ENCODE measurements at regions not wholly inside any gene's neighbourhood (a gene's known extent, or its start where the extent isn't known, plus 50 kb on each side); places are given as distances from the start of the nearest gene placed in this dataset.

DNA sequence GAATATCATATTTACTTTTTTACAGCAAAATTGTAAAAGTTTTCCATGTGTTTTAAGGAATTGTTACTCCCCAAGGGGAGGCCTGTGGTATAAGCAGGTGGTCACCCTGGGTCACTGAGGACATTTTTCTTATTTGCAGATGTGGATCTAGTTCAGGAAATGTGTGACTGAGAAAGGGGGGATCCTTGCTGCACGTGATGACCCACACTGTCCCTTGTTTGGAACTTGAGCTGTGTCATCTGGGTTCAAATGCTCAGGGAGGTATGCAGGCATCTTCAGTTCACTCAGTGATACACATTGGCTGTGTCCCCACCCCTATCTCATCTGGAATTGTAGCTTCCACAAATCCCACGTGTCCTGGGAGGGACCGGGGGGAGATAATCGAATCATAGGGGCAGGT lies 431.9 kb upstream of the CDH4 start:
- no peak for DNase-seq (ENCODE audit: low read depth)
- TF ChIP-seq, protein P1, sequence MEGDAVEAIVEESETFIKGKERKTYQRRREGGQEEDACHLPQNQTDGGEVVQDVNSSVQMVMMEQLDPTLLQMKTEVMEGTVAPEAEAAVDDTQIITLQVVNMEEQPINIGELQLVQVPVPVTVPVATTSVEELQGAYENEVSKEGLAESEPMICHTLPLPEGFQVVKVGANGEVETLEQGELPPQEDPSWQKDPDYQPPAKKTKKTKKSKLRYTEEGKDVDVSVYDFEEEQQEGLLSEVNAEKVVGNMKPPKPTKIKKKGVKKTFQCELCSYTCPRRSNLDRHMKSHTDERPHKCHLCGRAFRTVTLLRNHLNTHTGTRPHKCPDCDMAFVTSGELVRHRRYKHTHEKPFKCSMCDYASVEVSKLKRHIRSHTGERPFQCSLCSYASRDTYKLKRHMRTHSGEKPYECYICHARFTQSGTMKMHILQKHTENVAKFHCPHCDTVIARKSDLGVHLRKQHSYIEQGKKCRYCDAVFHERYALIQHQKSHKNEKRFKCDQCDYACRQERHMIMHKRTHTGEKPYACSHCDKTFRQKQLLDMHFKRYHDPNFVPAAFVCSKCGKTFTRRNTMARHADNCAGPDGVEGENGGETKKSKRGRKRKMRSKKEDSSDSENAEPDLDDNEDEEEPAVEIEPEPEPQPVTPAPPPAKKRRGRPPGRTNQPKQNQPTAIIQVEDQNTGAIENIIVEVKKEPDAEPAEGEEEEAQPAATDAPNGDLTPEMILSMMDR (IDR thresholded peaks at IDR 0.05; ENCODE audit: control insufficient read depth, extremely low read depth, insufficient read depth): no peak
- H3K4me3 ChIP-seq (ENCODE audit: low read depth, low read length): no peak overlapping the region

DNA sequence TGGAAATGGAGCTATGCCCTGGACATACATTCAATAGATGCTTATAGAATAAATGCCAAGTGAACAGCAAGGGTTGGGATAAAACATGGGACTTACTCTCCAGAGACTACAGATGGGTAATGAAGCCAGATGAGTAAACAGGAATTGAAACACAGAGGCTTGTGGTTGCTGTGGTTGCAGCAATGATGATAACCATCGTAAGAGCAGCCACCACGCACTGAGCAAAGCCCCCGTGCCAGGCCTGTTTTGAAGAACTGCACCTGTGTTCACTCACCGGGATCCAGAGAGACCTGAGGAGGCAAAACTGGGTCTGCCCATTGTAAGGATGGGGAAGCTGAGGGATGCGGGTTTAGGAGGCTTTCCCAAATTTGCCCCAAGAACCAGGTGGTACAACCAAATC lies 431.1 kb upstream of the CDH4 start:
- TF ChIP-seq, protein P1 (IDR thresholded peaks at IDR 0.05; ENCODE audit: control insufficient read depth, extremely low read depth, insufficient read depth): no peak
- no peak overlapping the region for H3K4me3 ChIP-seq (ENCODE audit: low read depth, low read length)
- no peak for DNase-seq (ENCODE audit: low read depth)

DNA sequence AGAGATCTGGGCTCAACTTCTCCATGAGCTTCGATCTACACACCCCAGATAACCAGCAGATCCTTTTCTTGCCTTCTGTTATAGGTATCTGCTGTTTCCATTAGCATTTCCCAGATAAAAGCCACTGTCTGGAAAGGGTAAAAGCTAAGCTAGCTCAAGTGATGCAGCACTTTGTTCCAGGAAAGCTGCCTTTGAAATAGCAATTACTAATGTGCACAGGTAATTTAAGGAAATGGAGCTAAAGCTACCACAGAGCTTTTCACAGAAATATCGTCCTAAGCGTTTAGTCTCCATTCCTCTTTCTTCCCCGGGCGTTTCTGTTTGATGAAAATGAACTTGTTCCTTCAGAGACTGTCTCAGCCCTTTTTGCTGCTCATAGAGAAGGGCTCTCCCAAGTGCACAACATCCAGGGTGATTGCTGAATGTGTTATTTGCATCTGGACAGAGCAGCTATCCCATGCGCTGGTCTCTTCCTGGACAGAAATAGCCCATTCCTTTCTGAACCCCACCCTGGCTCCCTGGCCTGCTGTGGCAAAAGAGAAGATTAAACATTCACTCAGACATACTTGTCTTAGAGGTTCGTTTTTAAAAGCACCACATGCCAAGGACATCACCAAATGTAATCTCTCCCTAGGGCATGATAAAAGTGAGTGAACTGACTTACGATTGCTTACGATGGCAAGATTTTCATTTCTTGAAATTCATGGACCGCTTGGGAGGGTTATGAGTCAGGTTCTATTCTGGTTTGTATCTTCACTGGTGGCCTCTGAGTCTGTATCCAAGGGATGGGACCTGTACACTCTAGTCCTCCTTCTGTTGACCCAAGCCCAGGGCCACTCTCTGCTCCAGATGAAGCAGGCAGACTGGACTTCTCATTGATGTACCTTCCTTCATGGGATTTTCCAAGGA lies 429.1 kb upstream of the CDH4 start:
- TF ChIP-seq, protein P1 (IDR thresholded peaks at IDR 0.05; ENCODE audit: control insufficient read depth, extremely low read depth, insufficient read depth): no peak
- no peak overlapping the region for H3K4me3 ChIP-seq (ENCODE audit: low read depth, low read length)
- DNase-seq (ENCODE audit: low read depth): no peak

DNA sequence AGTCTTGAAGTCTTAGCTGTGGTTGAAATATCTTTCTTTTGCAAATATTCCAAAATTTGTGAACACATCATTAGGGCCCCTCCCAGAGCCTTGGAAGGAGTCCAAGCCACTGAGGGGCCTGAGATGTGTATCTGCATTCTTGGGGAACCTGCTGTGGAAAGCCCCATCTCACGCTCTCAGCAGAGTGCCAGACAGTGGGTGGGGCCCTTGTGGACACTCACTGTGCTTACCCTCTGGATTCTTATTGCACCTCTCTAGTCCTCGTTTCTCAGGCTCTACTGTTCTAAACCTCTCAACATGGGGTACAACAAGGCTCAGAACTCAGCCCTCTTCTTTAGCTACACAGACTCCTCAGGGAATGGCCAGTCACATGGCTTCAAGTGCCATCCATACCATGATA lies 416.2 kb upstream of the CDH4 start:
- DNase-seq (ENCODE audit: low read depth): no peak
- H3K4me3 ChIP-seq (ENCODE audit: low read depth, low read length): no peak overlapping the region
- TF ChIP-seq, protein P1 (IDR thresholded peaks at IDR 0.05; ENCODE audit: control insufficient read depth, extremely low read depth, insufficient read depth): no peak

DNA sequence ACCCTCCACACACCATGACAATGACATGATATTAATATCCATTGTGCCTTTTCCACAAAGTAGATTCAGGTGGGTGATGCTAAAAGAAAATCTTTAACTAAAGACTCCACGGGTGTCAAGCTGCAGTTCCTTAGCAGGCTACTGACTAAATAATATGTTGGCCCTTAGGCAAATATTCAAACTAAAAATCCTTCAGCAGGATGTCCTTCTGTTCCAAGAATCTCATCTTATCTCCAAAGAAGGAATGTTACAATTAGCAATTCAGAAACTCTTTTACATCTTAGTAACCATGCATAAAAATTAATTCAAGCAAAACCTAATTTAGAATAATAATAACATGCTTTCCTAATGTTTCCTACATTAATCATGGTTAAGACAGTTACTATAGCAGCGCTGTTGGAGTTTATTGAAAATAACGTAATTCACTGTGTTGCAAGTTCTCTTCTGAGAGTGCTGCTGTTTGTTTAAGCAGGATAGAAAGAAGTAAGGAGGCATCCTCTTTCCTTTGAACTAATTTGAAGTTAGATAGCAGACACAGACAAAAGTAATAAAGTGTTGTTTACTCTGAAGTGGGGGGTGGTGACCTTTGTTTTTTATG lies 414.8 kb upstream of the CDH4 start:
- no peak for DNase-seq (ENCODE audit: low read depth)
- no peak overlapping the region for H3K4me3 ChIP-seq (ENCODE audit: low read depth, low read length)
- TF ChIP-seq, protein P1 (IDR thresholded peaks at IDR 0.05; ENCODE audit: control insufficient read depth, extremely low read depth, insufficient read depth): no peak

DNA sequence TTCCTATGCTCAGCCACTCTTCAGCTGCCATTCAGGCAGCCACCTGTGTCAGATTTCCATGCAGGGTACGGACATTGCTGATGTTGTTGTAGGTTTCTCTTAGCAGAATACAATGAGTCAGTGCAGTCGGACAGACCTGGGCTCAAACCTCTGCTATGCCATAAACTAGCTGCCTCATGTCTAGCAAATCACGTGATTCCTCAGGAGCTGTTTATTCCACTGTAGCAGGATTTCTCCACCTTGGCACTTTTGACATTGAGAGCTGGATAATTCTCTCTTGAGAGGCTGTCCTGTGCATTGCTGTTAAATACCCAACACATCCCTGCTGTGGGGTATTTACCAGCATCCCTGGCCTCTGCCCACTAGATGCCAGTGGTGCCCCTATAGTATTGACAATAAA lies 413.8 kb upstream of the CDH4 start:
- TF ChIP-seq, protein P1 (IDR thresholded peaks at IDR 0.05; ENCODE audit: control insufficient read depth, extremely low read depth, insufficient read depth): no peak
- DNase-seq (ENCODE audit: low read depth): no peak
- H3K4me3 ChIP-seq (ENCODE audit: low read depth, low read length): no peak overlapping the region
